ENCODE measurements at regions not wholly inside any gene's neighbourhood (a gene's known extent, or its start where the extent isn't known, plus 50 kb on each side); places are given as distances from the start of the nearest gene placed in this dataset.

DNA sequence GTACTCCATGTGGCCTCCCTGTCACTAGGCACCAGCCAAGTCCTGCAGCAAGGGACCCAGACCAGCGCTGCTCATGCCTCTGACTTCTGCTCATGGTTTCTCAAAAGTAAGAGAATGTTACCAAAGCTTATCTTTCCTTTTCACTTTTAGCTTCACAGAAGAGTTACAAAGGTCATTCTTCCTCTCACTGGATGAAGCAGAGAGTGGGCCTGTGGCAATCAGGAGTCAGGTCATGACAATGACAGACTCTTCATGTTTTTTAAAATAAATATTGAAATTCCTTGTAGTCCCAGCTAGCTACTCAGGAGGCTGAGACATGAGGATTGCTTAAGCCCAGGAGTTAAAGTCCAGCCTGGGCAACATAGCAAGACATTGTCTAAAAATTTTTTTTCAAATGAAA lies 126.1 kb downstream of the OSR1 start:
- no peak for DNase-seq

DNA sequence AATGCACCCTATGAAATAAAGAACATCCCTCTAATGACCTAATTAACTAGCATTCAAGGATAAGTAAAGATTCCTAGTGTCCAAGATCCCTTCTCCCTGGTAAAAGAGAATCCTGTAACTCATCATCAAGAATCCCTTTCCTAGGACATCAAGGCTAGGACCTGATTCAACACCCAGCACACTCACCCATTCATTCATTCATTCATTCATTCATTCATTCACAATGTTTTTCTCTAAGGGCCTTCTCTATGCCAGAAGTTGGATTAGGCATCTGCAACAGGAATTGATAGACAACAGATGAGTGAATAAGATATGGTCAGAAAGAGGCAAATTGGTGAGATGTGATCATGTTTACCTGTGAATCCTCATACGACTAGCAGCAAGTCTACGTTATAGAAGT lies 126.8 kb downstream of the OSR1 start:
- DNase-seq: no peak

DNA sequence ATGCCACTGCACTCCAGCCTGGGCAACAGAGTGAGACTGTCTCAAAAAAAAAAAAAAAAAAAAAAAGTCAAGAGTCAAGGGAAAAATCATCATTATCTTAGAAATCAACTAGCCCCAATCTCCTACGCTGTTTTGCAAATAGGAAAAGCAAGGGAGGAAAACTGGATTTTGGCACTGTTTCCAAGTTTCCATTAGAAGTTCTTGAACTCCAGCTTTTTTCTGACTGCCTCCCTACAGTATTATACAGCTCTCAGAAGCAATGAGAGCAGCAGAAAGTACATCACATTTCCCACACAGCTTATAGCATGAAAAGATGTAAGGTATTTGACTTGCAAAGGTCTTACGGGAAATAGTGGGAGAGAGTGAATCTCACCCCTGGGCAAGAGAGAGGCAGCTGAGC lies 127.8 kb downstream of the OSR1 start:
- DNase-seq: no peak

DNA sequence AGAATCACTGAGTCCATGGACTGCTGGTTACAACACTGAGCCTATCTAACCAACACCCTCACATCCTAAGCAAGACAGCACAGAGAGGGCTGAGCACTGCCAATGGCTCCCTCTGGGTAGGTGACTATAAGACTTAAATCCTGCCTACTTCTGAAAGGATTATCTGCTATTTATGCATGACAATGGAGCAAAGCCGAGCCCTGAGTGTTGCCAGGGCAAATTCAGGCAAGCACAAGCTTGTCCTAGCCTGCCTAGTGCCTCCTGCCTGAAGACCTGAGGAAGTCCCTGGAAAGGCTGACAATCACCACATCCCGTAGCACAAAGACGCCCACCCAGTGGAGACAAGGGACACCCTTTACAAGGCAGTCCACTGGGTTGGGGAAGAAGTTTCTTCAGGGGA lies 129.7 kb downstream of the OSR1 start:
- no peak for DNase-seq

DNA sequence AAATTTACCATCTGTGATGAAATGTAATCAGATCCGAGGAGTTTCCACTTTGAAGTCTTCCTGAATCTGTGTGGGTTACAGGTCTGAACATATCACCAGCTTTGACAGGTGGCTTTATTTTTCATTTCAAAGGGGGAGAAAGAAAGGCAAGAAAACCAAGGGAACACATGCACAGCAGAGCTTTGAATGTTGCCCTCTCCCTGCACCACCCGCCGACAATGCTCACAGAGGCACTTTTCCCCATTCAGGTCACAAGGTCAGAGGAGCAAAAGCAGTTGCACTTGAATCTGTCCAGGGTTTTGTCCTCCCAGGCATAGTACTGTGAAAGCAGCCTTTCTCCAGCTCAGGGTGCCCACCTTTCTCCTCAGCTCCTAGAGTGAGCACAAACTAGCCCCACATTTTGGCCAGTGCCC lies 130.2 kb downstream of the OSR1 start:
- no peak for DNase-seq

DNA sequence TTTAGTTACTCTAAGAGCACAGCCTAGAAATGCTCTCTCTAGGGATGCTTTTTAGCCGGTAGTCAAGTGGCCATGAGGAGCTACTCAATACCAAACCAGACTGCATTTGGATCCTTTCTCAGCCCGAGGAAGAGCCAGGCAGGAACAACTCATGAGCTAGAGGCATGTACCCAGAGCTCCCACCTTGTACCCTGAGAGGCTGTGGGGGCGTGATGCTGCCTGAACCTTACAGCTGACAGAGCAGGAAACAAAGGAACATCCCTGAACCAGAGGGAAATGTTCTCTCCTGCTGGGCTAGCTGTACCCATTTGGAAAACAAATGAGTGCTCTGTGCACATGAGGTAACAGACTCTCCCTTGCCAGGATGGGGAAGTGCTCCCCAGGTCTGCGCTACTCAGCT lies 131.6 kb downstream of the OSR1 start:
- DNase-seq: no peak

DNA sequence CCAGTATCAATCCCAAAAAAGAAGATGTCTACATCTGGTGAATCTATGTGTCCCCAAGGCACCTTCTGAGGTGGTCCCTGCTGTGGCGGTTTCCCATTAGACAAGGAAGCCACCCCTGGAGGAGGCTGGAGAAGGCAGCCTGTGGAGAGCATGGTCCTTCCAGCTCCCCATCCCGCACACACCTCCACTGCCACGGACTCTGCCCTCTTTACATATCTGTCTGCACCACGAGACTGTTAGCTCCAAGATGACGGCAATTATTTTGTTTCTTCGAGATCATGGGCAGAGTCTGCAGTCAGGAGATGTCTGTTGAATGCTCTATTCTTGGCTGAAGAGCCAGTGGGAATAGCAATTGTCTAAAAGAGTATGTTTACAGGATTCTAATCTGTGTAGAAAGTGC lies 132.0 kb downstream of the OSR1 start:
- no peak for DNase-seq

DNA sequence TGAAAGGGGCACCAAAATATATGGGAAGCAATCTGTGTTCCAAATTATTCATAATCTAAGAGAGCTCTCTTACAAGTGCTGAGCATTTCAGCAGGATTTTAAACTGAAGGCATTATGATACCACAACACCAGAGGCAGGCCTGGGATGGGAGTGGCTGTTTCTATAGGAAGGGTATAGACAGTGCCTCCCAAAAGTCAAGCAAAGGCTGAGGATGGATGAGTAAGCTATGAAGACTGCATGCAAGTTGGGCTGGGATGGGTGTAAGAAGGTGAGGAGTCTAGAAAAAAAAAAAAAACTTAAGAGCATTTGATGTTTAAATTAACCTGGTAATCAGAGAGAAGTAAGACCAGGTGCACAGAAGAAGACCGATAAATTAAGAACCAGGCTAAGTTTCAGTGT lies 132.5 kb downstream of the OSR1 start:
- no peak for DNase-seq

DNA sequence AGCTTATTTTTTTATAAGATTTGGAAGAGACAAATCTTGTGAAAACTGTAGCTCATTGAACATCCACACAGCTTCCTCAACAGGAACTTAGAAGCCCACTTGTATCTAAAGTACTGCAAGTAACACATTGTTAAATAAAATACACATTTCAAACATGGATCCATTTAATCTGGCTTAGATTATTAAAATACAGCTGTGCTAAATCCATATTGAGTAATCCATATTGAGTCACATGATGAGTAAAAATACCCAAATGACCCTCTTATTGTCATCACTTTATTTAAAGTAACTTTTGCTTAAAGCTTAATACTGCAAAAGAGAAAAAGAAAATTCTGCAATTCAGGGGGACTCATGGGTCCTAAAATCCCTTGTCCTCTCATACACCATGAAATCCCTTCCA lies 133.3 kb downstream of the OSR1 start:
- no peak for DNase-seq

DNA sequence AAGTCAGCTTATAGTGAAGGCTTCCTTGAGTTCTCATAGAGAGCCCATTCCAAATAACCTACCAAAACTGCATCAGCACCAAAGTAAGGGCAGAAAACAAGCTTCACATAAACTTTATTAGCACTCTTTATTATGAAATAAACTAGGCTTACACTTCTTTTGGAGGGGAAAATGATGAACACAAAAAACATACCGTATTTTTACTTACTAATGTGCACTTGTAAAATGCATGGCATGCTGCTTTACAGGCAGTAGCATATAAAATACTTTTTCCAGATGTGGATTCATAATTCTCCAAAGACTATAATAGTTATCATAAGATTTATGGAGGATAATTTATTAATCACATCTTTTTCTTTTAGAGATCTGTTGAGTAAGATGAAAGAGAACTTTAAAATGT lies 133.9 kb downstream of the OSR1 start:
- no peak for DNase-seq

DNA sequence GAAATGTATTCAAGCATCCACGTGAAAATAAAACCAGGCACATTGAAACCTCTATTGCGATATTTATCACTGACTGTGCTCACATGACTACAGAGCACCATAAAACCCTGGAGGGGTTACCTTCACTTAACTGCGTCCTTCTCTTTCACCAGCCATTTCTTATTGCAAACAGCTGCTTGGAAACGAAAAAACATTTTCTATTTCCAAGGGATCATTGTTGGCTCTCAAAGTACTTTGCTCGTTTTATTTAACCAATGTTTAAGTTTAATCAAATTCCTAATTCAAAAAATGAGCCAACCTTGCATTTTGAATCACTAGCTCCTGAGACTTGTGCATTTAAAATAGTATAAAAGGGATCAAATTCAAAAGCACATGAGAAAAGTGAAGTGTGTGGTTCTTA lies 134.4 kb downstream of the OSR1 start:
- DNase-seq: no peak

DNA sequence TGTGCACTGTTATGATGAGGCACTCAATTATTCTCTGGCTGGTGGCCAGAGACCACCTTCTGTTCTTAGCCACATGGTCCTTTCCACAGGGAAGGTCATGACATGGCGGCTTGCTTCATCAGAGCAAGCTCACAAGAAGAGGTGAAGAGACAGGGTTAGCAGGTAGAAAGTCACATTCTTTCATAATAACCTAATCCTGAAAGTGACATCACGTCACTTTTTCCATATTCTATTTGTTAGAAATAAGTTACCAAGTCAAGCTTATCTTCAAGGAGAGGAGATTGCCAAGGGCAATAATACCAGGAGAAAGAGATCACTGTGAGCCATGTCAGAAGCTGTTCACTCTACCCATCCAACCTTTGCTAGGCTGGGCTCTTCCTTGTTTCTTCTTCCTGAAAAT lies 139.4 kb downstream of the OSR1 start:
- DNase-seq: no peak

DNA sequence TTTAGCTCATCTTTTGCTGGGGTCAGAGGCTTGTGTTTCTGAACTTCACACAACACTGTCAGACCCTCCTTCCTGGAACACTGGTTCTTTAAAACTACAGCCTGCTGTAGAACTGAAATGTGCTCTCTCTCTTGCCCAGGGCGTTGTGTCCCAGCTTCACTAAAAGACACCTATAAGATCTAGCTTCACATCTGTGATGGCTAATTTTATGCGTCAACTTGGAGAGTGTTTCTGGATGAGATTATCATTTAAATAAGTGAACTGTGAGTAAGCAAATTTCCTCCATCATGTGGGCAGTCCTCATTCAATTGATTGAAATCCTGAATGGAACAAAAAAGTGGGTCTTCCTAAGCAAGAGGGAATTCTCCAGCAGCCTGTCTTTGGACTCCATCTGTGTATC lies 140.3 kb downstream of the OSR1 start:
- DNase-seq: no peak

DNA sequence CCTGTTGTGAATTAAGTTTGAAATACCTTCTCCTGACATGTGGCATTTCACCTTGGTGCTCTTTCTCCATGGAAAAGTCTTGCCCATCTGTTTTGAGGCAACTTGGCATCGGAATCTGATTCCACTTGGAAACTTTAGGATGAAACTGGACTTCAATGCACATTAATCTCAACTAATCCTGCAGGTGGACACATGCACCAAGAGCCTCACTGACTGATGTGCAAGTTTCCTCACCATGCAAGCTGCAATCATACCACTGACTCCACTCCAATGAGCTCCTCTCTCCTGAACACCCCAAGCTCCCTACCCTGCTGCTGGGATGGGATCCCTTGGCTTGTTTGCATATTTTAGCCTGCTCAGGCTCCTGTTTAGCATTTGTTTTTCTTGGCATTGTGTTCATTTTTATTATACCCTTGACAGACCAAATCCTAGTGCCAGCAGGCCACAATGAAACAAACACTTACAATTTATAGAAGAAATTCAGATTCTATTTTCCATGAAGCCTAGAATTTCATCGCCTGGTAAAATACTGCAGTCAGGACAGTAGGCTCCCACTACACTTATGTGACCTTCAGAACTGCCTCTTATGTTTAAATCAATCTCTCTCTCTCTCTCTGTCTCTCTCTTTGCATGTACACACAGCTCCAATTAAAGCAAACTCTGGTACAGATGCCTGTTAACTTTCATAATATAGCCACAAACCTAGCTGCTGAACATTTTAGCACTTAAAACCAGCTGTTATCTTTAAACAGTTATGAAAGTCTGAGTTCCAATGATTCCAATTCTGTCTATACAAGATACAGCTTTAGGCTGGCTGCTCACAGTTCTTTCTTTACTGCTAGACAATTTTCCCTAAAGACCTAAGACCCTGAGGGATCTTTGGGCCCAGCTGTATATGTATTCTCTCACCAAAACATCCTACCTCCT lies 141.5 kb downstream of the OSR1 start:
- DNase-seq: no peak

DNA sequence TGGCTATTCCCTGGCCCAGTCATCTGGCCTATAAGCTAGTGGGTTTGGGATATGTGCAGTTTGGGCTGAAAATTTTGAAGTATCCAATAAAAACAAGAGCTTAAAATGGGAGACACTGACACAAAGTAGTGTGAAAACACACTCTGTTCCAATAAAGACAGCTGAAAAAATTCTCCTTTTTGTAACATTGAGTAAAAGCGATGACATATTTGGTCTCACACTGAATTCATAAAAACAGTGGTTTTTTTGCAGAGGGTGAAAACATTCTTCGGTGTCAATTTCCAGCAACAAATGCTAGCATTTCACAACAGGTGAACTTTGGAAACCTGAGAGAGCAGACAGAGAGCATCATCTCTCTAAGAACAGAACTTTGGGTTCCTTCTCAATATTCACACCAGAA lies 142.2 kb downstream of the OSR1 start:
- DNase-seq: no peak

DNA sequence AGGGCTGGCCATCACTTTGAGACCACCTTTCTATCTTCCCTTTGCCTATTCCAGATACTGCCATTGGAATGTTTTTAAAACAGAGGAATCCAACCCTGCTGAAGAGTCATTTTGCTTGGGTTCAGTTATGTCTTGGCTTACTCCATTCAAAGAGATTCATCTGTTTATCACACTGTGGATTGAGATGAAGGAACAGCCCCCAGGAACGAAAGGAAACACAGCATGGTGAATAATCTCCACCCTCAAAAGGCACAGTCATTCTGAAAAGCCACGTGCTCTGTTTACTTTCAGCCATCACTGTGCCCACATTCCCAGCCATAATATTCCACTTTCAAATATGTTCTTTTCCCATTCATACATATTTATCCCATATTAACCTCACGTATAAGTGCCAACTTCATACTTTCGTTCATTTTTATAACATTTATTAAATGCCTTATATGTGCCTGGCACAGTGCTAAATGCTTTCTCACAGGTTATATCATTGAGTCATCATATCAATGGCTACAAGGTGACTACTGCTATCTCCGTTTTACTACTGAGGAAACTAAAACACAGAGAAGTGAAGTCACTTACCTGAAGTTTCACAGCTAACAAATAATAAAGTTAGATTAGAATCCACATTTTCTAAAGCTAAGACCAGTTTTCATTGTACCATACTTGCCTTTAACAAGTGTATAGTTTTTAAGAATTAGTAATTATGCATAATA lies 143.6 kb downstream of the OSR1 start:
- DNase-seq: no peak

DNA sequence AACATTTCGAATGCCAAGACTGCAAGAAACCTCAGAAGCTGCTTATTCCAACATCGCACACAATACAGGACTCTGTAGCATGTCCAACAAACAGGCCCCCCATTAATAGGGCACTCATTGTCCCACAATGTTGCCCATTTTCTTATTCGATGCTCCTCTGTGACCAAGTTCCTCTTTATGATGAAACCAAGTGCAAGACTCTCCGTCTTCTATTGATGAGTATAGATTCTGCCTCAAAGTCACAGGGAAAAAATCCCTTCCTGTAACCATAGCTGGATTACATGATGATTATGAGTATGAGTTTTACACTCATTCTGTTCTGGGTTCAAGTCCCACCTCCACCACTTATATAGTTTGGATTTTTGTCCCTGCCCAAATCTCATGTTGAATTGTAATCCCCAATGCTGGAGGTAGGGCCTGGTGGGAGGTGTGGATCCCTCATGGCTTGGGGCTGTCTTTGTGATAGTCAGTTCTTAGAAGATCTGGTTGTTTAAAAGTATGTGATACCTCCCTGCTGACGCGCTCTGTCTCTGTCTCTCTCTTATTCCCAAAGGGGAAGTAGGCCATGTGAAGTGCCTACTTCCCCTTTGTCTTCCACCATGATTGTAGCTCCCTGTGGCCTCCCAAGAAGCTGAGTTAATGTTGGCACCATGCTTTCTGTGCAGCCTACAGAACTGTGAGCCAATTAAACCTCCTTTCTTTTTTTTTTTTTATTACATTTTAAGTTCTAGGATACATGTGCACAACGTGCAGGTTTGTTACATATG lies 148.7 kb downstream of the OSR1 start:
- no peak for DNase-seq

DNA sequence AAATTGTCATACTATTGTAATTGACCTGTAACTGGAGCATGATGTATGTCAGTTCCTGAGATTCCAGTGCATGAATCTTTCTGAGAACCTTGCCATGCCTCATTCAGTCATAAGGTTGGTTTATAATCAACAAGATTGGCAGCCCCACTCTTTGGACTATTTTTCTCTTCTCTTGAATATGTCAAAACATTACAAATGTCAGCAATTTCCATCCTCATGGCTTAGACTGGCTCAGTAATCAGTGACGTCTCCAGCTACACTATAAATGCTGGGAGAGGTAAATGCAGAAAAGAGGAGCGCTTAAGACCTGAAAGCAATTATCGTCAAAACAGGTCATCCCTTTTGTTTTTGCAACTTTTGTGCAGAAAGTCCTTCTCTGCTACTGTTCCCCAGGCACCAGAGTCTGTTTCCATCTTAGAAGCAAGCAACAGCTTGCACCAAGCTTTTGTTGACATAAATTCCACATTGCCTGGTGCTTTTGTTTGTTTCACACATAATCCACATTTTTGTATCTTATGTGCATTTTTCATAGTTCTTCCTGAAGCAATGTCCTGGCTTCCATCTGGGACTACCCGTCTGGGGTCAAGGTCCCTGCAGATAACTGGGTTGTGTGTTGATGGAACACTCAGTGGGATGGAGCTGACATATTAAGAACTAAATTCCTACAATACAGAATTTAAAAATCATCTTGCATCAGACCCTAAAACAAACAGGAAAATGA lies 149.8 kb downstream of the OSR1 start:
- DNase-seq: no peak

DNA sequence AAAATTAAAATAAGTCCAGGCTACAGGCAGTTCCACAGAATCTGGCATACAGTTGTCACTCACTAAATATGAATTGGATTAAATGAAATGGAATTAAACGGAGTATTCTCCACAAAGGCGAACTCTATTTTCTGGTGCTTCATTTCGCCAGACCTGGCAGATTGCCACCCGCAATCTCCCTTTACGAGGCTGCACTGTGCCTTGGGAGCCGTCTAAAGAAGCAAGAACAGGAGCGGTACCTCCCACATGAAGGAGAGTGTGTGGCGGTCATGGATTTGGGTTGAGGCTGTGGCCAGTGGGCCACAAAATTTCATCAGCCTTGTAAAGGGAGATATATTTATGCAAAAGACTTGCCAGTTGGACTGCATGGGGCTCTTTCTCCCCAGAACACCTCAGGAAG lies 151.0 kb downstream of the OSR1 start:
- no peak for DNase-seq

DNA sequence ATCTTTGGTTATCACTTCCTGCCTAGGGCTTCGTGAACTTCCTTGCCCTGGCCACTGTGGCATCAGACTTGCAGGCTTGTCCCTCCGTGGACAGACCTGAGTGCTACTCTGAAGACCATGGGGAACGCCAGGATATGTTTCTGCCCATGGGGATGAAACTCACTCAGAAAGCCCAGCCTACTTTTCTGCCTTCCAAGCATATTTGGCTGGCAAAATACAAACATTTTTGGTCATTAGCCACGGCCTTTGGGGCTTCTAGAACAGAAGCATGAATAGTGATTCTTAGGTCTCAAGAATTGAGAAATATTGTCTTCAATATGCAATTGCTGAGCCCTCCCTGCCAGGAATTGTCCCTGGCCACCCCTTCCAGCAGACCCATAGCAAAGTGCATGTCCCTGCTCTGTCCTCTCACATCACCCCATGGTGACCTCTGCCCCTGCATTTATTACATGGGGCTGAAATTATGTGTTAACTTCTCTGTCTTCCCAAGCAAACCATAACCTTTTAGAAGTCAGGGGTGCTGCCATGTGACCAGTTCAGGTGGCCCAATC lies 152.4 kb downstream of the OSR1 start:
- no peak for DNase-seq

DNA sequence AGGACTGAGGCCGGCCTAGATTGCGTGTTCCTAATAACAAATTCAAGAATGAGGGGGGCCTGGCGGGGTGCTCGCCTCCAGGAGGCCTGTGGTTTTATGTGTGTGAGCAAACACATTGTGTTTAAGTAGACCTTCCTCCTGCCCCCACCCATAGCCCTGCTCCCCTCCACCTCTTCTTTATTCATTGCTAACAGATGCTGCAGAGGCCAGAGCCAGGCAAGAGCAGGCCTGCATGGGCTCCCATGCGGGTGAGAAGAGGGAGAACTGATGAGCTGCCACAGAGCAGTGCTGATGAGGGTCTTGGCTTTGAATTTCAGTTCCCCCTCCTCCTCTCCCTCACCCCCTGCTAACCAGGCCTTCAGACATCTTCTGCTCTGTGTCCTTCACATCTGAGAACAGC lies 154.6 kb downstream of the OSR1 start:
- DNase-seq: no peak

DNA sequence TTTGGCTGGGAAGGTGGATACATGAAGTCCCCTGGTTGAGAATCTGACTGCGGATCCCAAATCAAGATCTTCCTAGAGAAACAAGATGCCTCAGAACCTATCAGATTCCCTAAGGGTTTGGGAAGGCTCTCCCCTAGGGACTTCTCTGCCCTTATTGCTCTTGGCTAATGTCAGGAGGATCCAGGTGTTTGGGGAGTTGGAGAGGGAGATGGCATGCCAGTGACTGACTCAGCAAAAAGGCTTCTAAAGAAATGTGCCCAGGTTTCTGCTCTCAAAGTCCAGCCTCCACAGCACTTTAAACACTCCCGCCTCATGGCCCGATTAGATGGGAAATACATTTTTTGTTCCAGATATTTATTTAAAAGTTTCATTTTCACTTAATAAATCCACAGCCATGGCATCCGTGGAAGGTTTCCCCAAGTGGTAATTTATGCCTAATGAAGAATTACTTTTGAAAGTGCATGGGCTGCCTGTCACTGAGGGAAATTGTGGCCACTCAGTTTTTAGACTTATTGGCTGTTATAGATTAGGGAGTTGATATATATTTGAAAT lies 156.4 kb downstream of the OSR1 start:
- DNase-seq: no peak
